Central memory CD8-positive, alpha-beta T cell (primary cell): ENCODE measurements at regions not wholly inside any gene's neighbourhood (a gene's known extent, or its start where the extent isn't known, plus 50 kb on each side); places are given as distances from the start of the nearest gene placed in this dataset.

Experiments
- ATAC-seq: fragments of 150-1000 bp; cut with Tn5 transposase; replicated peaks from 2 replicates; pipeline ENCODE4 v1.10.0; 2022; ENCODE audit warnings: mild to moderate bottlenecking, moderate FRiP score, moderate number of reproducible peaks; ENCODE audit not compliant: poor library complexity, severe bottlenecking; ENCODE audit errors: extremely low read depth
- DNase-seq, 2 donors: peaks; one replicate each; pipeline ENCODE4 v3.0.0; 2021; ENCODE audit warnings: low spot score in 2 of 2
- H3K27ac Mint-ChIP-seq: one replicate; pipeline ENCODE4 v1.8.0; 2022; ENCODE audit warnings: low read depth, mild to moderate bottlenecking, moderate library complexity, mixed read lengths
- H3K27me3 Mint-ChIP-seq: one replicate; pipeline ENCODE4 v1.8.0; 2022; ENCODE audit warnings: mixed read lengths
- H3K36me3 Mint-ChIP-seq: one replicate; pipeline ENCODE4 v1.8.0; 2022; ENCODE audit warnings: mild to moderate bottlenecking, moderate library complexity, mixed read lengths; ENCODE audit not compliant: insufficient read depth
- H3K4me1 Mint-ChIP-seq: one replicate; pipeline ENCODE4 v1.8.0; 2022; ENCODE audit warnings: mixed read lengths
- H3K4me3 Mint-ChIP-seq: one replicate; pipeline ENCODE4 v1.8.0; 2022; ENCODE audit warnings: mild to moderate bottlenecking, moderate library complexity, mixed read lengths
- H3K9me3 Mint-ChIP-seq: one replicate; pipeline ENCODE4 v1.8.0; 2022; ENCODE audit warnings: mixed read lengths

DNA sequence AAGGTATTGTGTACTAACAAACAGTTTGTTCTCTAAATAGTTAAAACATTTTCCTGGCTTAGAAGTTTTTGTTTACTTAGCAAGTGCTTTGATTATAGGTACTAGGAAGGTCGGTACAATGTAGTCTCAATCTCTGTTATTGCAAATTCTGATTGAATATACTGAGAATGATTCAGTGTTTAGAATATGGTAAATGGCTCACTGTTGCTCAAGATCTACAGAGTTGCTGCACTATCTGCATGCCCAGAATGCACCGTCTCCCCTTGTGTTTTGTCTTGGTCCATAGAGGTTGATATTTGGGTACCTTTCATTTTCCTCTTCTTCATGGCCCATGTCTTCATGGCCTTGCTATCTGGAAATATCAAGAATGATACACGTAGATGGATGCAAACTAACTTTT is 99.6 kb downstream of the KLF6 start:
- Mint-ChIP-seq H3K9me3 (no peaks in the 10 kb centered on the region), H3K4me1 (no peaks in the 10 kb centered on the region), H3K27ac (no peak overlapping the region), H3K27me3 (no peaks in the 10 kb centered on the region), H3K4me3 (no peak overlapping the region), H3K36me3 (no peaks in the 10 kb centered on the region)
- ATAC-seq (no peak), DNase-seq (no peak)

DNA sequence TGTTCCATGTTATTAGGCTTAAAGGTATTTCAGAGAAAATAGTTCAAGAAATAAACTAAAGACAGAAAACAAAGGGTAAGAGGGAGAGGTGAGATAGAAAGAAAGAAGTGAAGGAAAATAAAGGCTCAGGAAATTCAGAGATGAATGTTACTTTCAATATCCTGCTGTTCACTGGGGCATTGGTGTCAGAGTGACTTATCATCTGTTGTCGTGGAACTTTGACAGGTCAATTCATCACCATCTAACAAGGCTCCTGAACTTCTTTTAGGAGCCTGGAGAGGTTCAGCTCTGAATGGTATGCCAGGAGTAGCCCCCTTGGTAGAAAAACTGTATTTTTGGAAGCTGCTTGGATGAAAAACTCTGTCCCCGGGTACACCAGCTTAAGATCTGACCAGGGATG is 100.1 kb downstream of the KLF6 start:
- ATAC-seq (no peak), DNase-seq (no peak)
- Mint-ChIP-seq H3K36me3 (no peaks in the 10 kb centered on the region), H3K27me3 (no peaks in the 10 kb centered on the region), H3K4me3 (no peak overlapping the region), H3K4me1 (no peaks in the 10 kb centered on the region), H3K27ac (no peak overlapping the region), H3K9me3 (no peaks in the 10 kb centered on the region)

DNA sequence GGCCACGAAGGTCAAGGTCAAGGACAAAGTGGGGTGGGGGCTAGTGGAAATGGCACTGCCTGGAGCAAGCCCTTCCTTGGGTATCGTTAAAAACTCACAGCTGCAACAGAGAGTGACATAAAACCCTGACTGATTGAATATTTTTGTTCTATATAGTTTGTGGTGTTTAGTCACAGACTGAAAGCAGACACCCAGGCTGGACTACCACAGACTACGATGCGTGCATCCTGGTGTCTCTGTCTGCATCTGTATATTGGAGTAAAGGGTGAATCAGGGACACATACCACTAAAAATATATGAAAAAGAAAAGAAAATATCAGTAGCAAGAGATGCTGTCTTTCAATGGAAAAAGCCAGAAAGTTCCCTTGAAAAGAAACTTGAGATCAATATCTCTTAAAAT is 101.4 kb downstream of the KLF6 start:
- no peak for ATAC-seq

DNA sequence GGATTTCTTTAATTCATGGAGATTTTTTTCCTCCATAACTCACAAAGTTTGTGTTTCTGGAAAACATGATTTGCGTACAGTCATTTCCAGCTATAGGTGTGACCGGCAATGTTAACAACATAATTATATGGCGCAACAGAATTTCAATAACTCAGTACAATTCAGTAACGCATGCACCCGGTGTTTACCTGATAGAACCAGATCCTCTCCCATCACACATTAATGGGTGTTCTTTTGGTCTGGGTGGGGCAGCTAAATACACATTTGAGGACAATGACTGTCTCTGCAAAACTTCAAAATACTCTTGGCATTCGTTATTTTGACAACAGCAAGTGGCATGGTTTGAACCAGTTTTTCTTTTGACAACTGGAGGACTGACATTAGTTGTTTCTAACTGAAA is 102.3 kb downstream of the KLF6 start:
- DNase-seq (no peak), ATAC-seq (no peak)
- no peaks in the 10 kb centered on the region for H3K4me1 Mint-ChIP-seq
- H3K9me3 Mint-ChIP-seq = no peaks in the 10 kb centered on the region
- H3K27me3 Mint-ChIP-seq = no peaks in the 10 kb centered on the region
- no peak overlapping the region for H3K4me3 Mint-ChIP-seq
- H3K36me3 Mint-ChIP-seq = no peaks in the 10 kb centered on the region
- no peak overlapping the region for H3K27ac Mint-ChIP-seq

More for the DNA sequence above, 101.4 kb downstream of the KLF6 start:
- no peaks in the 10 kb centered on the region for H3K9me3 Mint-ChIP-seq
- H3K36me3 Mint-ChIP-seq = no peaks in the 10 kb centered on the region
- no peaks in the 10 kb centered on the region for H3K27me3 Mint-ChIP-seq
- DNase-seq = no peak
- H3K4me3 Mint-ChIP-seq = no peak overlapping the region
- H3K27ac Mint-ChIP-seq = no peak overlapping the region
- H3K4me1 Mint-ChIP-seq = no peaks in the 10 kb centered on the region

DNA sequence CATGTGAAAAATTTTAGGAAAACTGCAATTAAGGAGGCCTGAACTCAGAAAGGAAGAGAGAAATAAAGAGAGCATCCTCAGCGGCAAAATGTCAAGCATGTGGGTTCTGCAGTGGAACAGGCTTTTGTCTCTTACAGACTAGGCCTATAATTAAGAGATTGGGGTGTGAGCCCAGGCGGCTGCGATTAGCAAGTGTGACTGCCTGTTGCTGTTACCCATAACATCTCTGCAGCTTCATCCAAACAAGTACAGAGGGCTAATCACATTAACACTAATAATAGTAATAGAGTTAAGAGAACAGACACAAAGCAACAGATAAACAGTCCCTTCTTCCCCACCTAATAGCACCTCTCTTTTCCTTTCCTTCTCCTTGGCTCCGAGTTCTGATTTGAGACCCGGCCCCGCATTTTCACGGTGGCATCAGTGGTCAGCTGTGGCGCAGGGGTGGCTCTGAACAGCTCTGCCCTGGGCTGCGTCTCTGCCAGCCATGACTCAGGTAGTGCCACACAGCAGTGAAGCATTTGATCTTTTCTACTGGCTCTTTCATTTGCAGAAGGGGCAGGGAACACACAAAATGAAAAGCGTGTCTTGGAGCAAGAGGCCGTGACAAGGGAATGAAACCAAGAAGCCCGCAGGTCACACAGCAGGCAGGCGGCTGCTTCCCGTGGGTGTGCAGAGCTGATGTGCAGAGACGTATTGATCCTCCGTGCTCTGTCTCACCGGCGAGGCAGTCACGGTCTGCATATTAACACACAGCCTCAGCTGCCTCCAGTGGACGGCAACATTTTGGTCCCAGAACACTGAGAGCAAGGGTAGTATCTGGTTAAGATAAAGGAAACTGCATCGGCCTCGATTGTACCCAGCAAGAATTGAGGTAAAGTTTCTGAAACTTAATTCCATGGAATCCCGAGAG is 103.1 kb downstream of the KLF6 start:
- Mint-ChIP-seq H3K4me1 (no peaks in the 10 kb centered on the region), H3K27ac (no peak overlapping the region), H3K4me3 (no peak overlapping the region), H3K27me3 (no peaks in the 10 kb centered on the region), H3K9me3 (no peaks in the 10 kb centered on the region), H3K36me3 (no peaks in the 10 kb centered on the region)
- no peak for DNase-seq
- ATAC-seq = no peak

DNA sequence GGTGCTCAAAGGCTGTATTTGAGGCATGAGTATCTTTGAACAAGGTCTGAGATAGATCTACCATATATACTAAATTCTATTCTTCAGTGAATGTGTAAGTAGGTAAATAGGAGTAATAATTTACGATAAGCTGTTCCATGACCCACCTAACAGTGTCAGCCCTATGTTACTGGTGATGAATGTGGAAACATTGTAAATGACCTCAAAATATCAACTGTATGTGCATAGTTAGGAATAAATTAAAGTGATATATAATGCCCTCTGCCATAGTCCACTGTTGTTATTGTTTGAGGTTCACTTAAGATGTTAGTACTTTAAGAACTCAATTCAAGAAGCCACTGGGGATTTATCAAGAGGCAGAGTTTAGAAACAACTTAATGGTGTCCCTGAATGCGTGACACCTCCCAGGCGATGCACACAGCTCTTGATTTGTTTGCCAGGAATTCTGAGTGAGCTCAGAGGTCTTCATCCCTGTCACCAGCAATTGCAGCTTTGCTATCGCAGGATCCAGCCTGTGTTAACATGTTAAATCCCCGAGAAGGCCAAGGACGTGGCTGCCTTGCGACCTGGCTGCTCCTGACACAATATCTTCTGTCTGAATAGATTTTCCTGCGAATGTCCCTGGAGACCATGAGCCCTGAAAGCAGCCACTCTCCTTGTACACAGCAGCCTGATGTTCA is 104.9 kb downstream of the KLF6 start:
- no peak overlapping the region for H3K4me3 Mint-ChIP-seq
- no peak for DNase-seq
- no peaks in the 10 kb centered on the region for H3K4me1 Mint-ChIP-seq
- no peaks in the 10 kb centered on the region for H3K27me3 Mint-ChIP-seq
- ATAC-seq = no peak
- no peaks in the 10 kb centered on the region for H3K9me3 Mint-ChIP-seq
- H3K27ac Mint-ChIP-seq = no peak overlapping the region
- H3K36me3 Mint-ChIP-seq = no peaks in the 10 kb centered on the region

DNA sequence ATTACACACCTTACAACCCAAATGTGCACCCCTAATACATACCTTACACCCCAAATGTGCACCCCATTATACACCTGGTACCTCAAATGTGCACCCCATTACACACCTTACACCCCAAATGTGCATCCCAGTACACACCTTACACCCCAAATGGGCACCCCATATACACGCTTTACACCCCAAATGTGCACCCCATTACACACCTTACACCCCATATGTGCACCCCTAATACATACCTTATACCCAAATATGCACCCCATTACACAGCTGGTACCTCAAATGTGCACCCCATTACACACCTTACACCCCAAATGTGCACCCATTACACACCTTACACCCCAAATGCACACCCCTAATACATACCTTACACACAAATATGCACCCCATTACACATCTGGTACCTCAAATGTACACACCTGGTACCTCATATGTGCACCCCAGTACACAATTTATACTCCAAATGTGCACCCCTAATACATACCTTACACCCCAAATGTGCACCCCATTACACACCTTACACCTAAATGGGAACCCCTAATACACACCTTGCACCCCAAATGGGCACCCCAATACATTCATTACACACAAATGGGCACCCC is 106.3 kb downstream of the KLF6 start:
- no peak overlapping the region for H3K27ac Mint-ChIP-seq
- H3K4me3 Mint-ChIP-seq = no peak overlapping the region
- DNase-seq = no peak
- ATAC-seq = no peak
- H3K27me3 Mint-ChIP-seq = no peaks in the 10 kb centered on the region
- H3K4me1 Mint-ChIP-seq = no peaks in the 10 kb centered on the region
- H3K36me3 Mint-ChIP-seq = no peaks in the 10 kb centered on the region
- H3K9me3 Mint-ChIP-seq = no peaks in the 10 kb centered on the region

DNA sequence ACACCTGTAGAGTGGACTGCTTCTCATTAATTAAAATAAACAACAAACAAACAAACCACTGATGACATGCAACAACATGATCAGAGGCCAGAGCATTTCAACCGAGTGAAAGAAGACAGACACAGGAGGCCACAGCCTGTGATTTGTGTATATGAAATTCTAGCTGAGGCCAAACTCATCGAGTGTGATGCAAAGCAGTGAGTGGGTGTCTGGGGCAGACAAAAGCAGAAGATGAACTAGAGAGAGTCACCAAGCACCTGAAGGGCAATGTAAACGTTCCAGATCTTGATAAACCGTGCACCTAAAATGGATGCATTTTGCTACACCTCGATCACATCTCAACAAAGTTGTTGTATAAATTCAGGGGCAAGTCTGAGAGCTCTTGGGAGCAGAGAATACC is 108.4 kb downstream of the KLF6 start:
- Mint-ChIP-seq H3K9me3 (no peaks in the 10 kb centered on the region), H3K4me3 (no peak overlapping the region), H3K27ac (no peak overlapping the region), H3K36me3 (no peaks in the 10 kb centered on the region), H3K4me1 (no peaks in the 10 kb centered on the region), H3K27me3 (no peaks in the 10 kb centered on the region)
- ATAC-seq (no peak), DNase-seq (no peak)

DNA sequence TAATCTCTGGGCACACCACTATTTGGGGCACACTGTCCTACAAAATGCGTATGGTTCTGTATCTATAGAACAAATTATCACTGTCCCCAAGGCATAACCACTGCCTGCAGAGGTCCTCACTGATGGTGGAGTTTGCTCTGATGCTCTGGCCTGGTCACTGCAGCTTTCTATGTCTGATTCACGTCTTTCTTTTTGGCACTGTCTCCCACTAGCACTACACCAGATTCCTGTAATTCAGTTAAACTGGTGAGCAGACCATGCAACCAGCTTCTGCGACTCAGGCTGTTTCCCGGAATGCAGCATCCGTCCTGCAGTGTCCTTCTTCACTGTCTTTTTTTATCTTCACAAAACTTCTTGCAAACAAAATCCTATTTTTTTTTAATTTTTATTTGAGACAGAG is 112.8 kb downstream of the KLF6 start:
- Mint-ChIP-seq H3K9me3 (no peaks in the 10 kb centered on the region), H3K36me3 (peaks cover 3% of the 10 kb centered on the region), H3K27me3 (no peaks in the 10 kb centered on the region), H3K4me1 (peaks cover 29% of the 10 kb centered on the region), H3K27ac (no peak overlapping the region), H3K4me3 (no peak overlapping the region)
- DNase-seq = no peak
- no peak for ATAC-seq

DNA sequence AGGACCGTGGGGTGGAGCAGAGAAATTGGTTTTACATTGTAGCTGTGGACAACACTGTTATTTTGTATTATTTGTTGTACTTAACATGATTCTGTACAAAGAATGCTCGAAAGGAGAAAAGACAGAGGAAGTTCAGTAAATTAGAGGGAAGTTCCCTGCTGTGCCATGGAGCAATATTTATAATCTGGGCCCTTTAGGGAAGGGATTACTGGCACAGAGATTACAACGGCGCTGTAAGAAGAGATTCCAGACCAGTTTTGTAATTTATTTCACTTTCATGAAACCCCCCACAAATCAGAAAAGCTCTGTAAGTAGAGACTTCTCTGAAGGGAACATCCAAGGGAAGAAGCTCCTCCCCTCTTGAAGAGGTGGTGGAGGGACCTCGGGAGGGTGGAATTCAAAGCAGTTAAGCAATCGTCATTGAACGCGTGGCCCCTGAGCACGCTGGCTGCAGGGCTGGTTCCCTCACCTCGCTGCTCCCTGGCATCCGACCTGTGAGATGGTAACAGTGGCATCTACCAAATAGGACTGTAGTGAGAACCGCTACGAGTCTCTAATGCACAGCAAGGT is 113.5 kb downstream of the KLF6 start:
- no peak for ATAC-seq
- Mint-ChIP-seq H3K36me3 (peaks cover 3% of the 10 kb centered on the region), H3K4me3 (no peak overlapping the region), H3K9me3 (no peaks in the 10 kb centered on the region), H3K27me3 (no peaks in the 10 kb centered on the region), H3K27ac (no peak overlapping the region), H3K4me1 (peaks cover 34% of the 10 kb centered on the region)
- DNase-seq = no peak

DNA sequence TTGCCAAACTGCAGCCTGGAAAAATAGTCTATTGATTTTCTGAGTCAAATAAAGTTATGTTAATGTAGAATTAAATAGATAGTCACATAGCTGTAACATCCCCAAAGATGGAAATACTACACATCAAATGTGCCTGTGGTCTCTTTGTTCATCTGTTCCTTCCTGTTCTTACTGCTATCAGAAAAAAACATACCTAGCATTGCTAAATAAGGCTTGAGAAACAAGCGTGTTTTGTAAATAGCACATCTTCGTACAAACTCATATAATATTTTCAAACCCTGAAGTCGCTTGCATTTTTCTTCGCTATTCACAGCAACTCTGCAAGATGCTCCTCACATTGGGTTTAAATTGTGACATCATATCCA is 116.1 kb downstream of the KLF6 start:
- Mint-ChIP-seq H3K4me1 (peaks cover 34% of the 10 kb centered on the region), H3K9me3 (no peaks in the 10 kb centered on the region), H3K36me3 (peaks cover 5% of the 10 kb centered on the region), H3K27me3 (no peaks in the 10 kb centered on the region), H3K4me3 (peak overlapping the region; percentile 80), H3K27ac (peak overlapping the region; percentile 92)
- ATAC-seq (peak; percentile 86), DNase-seq (no peak)

DNA sequence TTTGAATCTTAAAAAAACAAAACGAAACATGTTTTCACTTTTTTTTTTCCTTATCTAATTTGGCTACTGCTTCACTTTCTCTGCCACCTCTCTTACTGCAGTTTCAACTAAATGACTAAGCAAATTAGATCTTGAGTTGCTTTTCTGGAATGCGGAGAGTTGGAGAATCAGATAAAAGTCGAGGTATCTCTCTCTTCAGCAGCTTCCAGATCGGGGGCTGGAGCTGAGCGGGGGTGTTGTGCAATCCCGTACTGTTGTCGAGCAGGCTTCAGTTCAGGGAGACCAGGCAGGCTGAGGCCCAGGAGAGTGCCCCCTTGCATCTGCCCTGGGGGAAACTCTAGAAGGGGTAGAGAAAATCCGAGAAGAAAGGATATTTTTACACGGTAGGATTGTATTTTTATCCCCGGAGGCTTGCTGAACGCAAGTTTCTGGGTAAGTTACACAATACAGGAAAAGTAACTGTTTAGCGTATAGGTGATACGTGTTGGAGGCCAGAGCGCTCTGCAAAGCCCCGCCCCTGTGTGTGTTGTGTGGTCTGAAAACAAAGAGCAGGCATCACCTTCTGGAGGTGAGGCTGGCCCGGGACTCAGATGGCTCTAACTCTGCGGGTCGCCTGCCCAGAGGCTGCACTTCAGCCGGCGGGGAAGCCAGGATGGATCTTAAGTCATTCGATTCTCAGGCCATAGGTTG is 116.6 kb downstream of the KLF6 start:
- peaks cover 34% of the 10 kb centered on the region for H3K4me1 Mint-ChIP-seq
- H3K27me3 Mint-ChIP-seq = no peaks in the 10 kb centered on the region
- DNase-seq (peak; percentile 53 to 58), ATAC-seq (peak; percentile 92)
- H3K27ac Mint-ChIP-seq = peak overlapping the region; percentile 92
- H3K9me3 Mint-ChIP-seq = no peaks in the 10 kb centered on the region
- H3K36me3 Mint-ChIP-seq = peaks cover 6% of the 10 kb centered on the region
- peak overlapping the region; percentile 80 for H3K4me3 Mint-ChIP-seq
